ENCODE measurements at regions not wholly inside any gene's neighbourhood (a gene's known extent, or its start where the extent isn't known, plus 50 kb on each side); places are given as distances from the start of the nearest gene placed in this dataset.
"Not testable (repeated sequence)": the region's sequence is repeated elsewhere in the genome, so short reads cannot be mapped to it uniquely, and the experiment has no call there.

GRCh38 chr4:115949974-115950743 lies 836.7 kb upstream of the NDST4 start:
- H3K9me3 ChIP-seq (ENCODE audit: control insufficient read depth, low read length, poor library complexity, severe bottlenecking); H3K36me3 Mint-ChIP-seq (ENCODE audit: low read depth); DNase-seq; H3K27me3 Mint-ChIP-seq; H3K27ac Mint-ChIP-seq; H3K4me3 Mint-ChIP-seq; ATAC-seq; H3K4me1 Mint-ChIP-seq: not testable (repeated sequence)

- H3K27me3 Mint-ChIP-seq, result no peaks in the 10 kb centered on the region
- DNase-seq, result no peak
- H3K27ac Mint-ChIP-seq, result no peak overlapping the region
- ATAC-seq, result no peak
- no peaks in the 10 kb centered on the region for H3K9me3 ChIP-seq (ENCODE audit: control insufficient read depth, low read length, poor library complexity, severe bottlenecking)
- no peaks in the 10 kb centered on the region for H3K36me3 Mint-ChIP-seq (ENCODE audit: low read depth)
- H3K4me1 Mint-ChIP-seq, result no peaks in the 10 kb centered on the region
- no peak overlapping the region for H3K4me3 Mint-ChIP-seq
These were observed 831.6 kb upstream of the NDST4 start for GRCh38 chr4:115945026-115945425.

- H3K9me3 ChIP-seq (ENCODE audit: control insufficient read depth, low read length, poor library complexity, severe bottlenecking), result no peaks in the 10 kb centered on the region
- no peaks in the 10 kb centered on the region for H3K27me3 Mint-ChIP-seq
- H3K27ac Mint-ChIP-seq, result no peak overlapping the region
- H3K4me3 Mint-ChIP-seq, result no peak overlapping the region
- DNase-seq (no peak), ATAC-seq (no peak)
- H3K36me3 Mint-ChIP-seq (ENCODE audit: low read depth), result no peaks in the 10 kb centered on the region
- no peaks in the 10 kb centered on the region for H3K4me1 Mint-ChIP-seq
These were observed 830.9 kb upstream of the NDST4 start for GRCh38 chr4:115944146-115944905.

GRCh38 chr4:115938764-115939443 lies 825.5 kb upstream of the NDST4 start:
- Mint-ChIP-seq H3K27ac (no peak overlapping the region), H3K36me3 (ENCODE audit: low read depth) (no peaks in the 10 kb centered on the region), H3K4me3 (no peak overlapping the region), H3K4me1 (no peaks in the 10 kb centered on the region), H3K27me3 (no peaks in the 10 kb centered on the region)
- ATAC-seq, result no peak
- DNase-seq, result no peak
- no peaks in the 10 kb centered on the region for H3K9me3 ChIP-seq (ENCODE audit: control insufficient read depth, low read length, poor library complexity, severe bottlenecking)

- no peak overlapping the region for H3K4me3 Mint-ChIP-seq
- H3K27me3 Mint-ChIP-seq, result no peaks in the 10 kb centered on the region
- ATAC-seq, result no peak
- H3K27ac Mint-ChIP-seq, result no peak overlapping the region
- no peaks in the 10 kb centered on the region for H3K4me1 Mint-ChIP-seq
- H3K9me3 ChIP-seq (ENCODE audit: control insufficient read depth, low read length, poor library complexity, severe bottlenecking), result no peaks in the 10 kb centered on the region
- DNase-seq, result no peak
- no peaks in the 10 kb centered on the region for H3K36me3 Mint-ChIP-seq (ENCODE audit: low read depth)
These were observed 816.0 kb upstream of the NDST4 start for GRCh38 chr4:115929373-115929772.

GRCh38 chr4:115927382-115927781 lies 814.0 kb upstream of the NDST4 start:
- Mint-ChIP-seq H3K4me1 (no peaks in the 10 kb centered on the region), H3K27me3 (no peaks in the 10 kb centered on the region), H3K27ac (no peak overlapping the region), H3K36me3 (ENCODE audit: low read depth) (no peaks in the 10 kb centered on the region), H3K4me3 (no peak overlapping the region)
- no peak for ATAC-seq
- no peak for DNase-seq
- H3K9me3 ChIP-seq (ENCODE audit: control insufficient read depth, low read length, poor library complexity, severe bottlenecking), result no peaks in the 10 kb centered on the region

GRCh38 chr4:115923152-115923551 lies 809.7 kb upstream of the NDST4 start:
- no peaks in the 10 kb centered on the region for H3K36me3 Mint-ChIP-seq (ENCODE audit: low read depth)
- H3K9me3 ChIP-seq (ENCODE audit: control insufficient read depth, low read length, poor library complexity, severe bottlenecking), result no peaks in the 10 kb centered on the region
- H3K4me3 Mint-ChIP-seq, result no peak overlapping the region
- H3K4me1 Mint-ChIP-seq, result no peaks in the 10 kb centered on the region
- H3K27me3 Mint-ChIP-seq, result peaks cover 5% of the 10 kb centered on the region
- no peak overlapping the region for H3K27ac Mint-ChIP-seq
- ATAC-seq, result no peak
- no peak for DNase-seq

GRCh38 chr4:115920637-115921036 lies 807.2 kb upstream of the NDST4 start:
- H3K27me3 Mint-ChIP-seq, result peaks cover 5% of the 10 kb centered on the region
- H3K36me3 Mint-ChIP-seq (ENCODE audit: low read depth), result no peaks in the 10 kb centered on the region
- H3K4me3 Mint-ChIP-seq, result no peak overlapping the region
- H3K27ac Mint-ChIP-seq, result no peak overlapping the region
- no peak for ATAC-seq
- H3K4me1 Mint-ChIP-seq, result no peaks in the 10 kb centered on the region
- no peak for DNase-seq
- no peaks in the 10 kb centered on the region for H3K9me3 ChIP-seq (ENCODE audit: control insufficient read depth, low read length, poor library complexity, severe bottlenecking)

- no peaks in the 10 kb centered on the region for H3K9me3 ChIP-seq (ENCODE audit: control insufficient read depth, low read length, poor library complexity, severe bottlenecking)
- DNase-seq (no peak), ATAC-seq (no peak)
- no peak overlapping the region for H3K4me3 Mint-ChIP-seq
- no peaks in the 10 kb centered on the region for H3K4me1 Mint-ChIP-seq
- no peak overlapping the region for H3K27ac Mint-ChIP-seq
- H3K36me3 Mint-ChIP-seq (ENCODE audit: low read depth), result no peaks in the 10 kb centered on the region
- peaks cover 5% of the 10 kb centered on the region for H3K27me3 Mint-ChIP-seq
These were observed 804.7 kb upstream of the NDST4 start for GRCh38 chr4:115918149-115918548.

GRCh38 chr4:115906428-115906827 lies 793.0 kb upstream of the NDST4 start:
- Mint-ChIP-seq H3K4me3 (no peak overlapping the region), H3K4me1 (no peaks in the 10 kb centered on the region)
- no peaks in the 10 kb centered on the region for H3K9me3 ChIP-seq (ENCODE audit: control insufficient read depth, low read length, poor library complexity, severe bottlenecking)

GRCh38 chr4:115883847-115884246 lies 770.4 kb upstream of the NDST4 start:
- no peaks in the 10 kb centered on the region for H3K36me3 Mint-ChIP-seq (ENCODE audit: low read depth)
- no peaks in the 10 kb centered on the region for H3K9me3 ChIP-seq (ENCODE audit: control insufficient read depth, low read length, poor library complexity, severe bottlenecking)
- H3K27me3 Mint-ChIP-seq, result no peaks in the 10 kb centered on the region
- H3K27ac Mint-ChIP-seq, result no peak overlapping the region
- ATAC-seq (no peak), DNase-seq (no peak)
- no peaks in the 10 kb centered on the region for H3K4me1 Mint-ChIP-seq
- H3K4me3 Mint-ChIP-seq, result no peak overlapping the region

More at GRCh38 chr4:115906428-115906827, 793.0 kb upstream of the NDST4 start:
- Mint-ChIP-seq H3K27ac (no peak overlapping the region), H3K27me3 (no peaks in the 10 kb centered on the region), H3K36me3 (ENCODE audit: low read depth) (no peaks in the 10 kb centered on the region)
- ATAC-seq (no peak), DNase-seq (no peak)

GRCh38 chr4:115883231-115883630 lies 769.8 kb upstream of the NDST4 start:
- no peaks in the 10 kb centered on the region for H3K27me3 Mint-ChIP-seq
- no peaks in the 10 kb centered on the region for H3K36me3 Mint-ChIP-seq (ENCODE audit: low read depth)
- no peak overlapping the region for H3K27ac Mint-ChIP-seq
- no peaks in the 10 kb centered on the region for H3K4me1 Mint-ChIP-seq
- H3K9me3 ChIP-seq (ENCODE audit: control insufficient read depth, low read length, poor library complexity, severe bottlenecking), result no peaks in the 10 kb centered on the region
- DNase-seq (no peak), ATAC-seq (no peak)
- H3K4me3 Mint-ChIP-seq, result no peak overlapping the region

- H3K9me3 ChIP-seq (ENCODE audit: control insufficient read depth, low read length, poor library complexity, severe bottlenecking), result no peaks in the 10 kb centered on the region
- H3K4me1 Mint-ChIP-seq, result no peaks in the 10 kb centered on the region
- no peak overlapping the region for H3K27ac Mint-ChIP-seq
- no peak for ATAC-seq
- DNase-seq, result no peak
- H3K4me3 Mint-ChIP-seq, result no peak overlapping the region
- H3K36me3 Mint-ChIP-seq (ENCODE audit: low read depth), result no peaks in the 10 kb centered on the region
- H3K27me3 Mint-ChIP-seq, result no peaks in the 10 kb centered on the region
These were observed 759.6 kb upstream of the NDST4 start for GRCh38 chr4:115873048-115873447.

All from T-helper 17 cell (primary cell).